IMR-90 (cell line): ENCODE measurements at regions not wholly inside any gene's neighbourhood (a gene's known extent, or its start where the extent isn't known, plus 50 kb on each side); places are given as distances from the start of the nearest gene placed in this dataset.

Experiments
- ATAC-seq: fragments of 200-7000 bp; cut with Tn5 transposase; 2 replicates; pipeline ENCODE4 v1.9.1; 2020; ENCODE audit warnings: low read depth, mild to moderate bottlenecking, moderate library complexity
- BruUV-seq: library from RNA; stranded (reverse); fragments of 400-500 nt; replicated peaks from 2 replicates; lab custom pipeline; 2021; lab: Mats Ljungman, UMichigan
- CTCF ChIA-PET: fragments of 300-600 bp; formaldehyde crosslinking; extraction: SDS; loops from one replicate; lab custom pipeline; 2021; ENCODE audit warnings: antibody characterized with exemption; lab: Yijun Ruan, JAX
- POLR2A ChIA-PET: fragments of 300-600 bp; sonication (Branson Sonifier 250); formaldehyde crosslinking; loops from one replicate; lab custom pipeline; 2022; ENCODE audit warnings: antibody characterized with exemption; ENCODE audit not compliant: unreplicated experiment; lab: Charles Lee
- DNase-seq: peaks from one replicate; pipeline ENCODE4 v3.0.0; 2013
- H2AFZ ChIP-seq: replicated peaks from 2 replicates; pipeline ENCODE3; 2013; ENCODE audit warnings: low read length, mild to moderate bottlenecking; ENCODE audit not compliant: poor library complexity
- H2AK5ac ChIP-seq: 2 replicates; pipeline ENCODE4 v1.6.1; 2013; ENCODE audit warnings: low read depth, low read length, inconsistent platforms
- H2AK9ac ChIP-seq: replicated peaks from 2 replicates; pipeline ENCODE3; 2013; ENCODE audit warnings: mild to moderate bottlenecking, low read depth, low read length, moderate library complexity; ENCODE audit not compliant: poor library complexity
- H2BK120ac ChIP-seq: 2 replicates; pipeline ENCODE4 v1.6.1; 2013; ENCODE audit warnings: low read depth, low read length, inconsistent platforms
- H2BK15ac ChIP-seq: 3 replicates; pipeline ENCODE4 v1.6.1; 2013; ENCODE audit warnings: low read depth, low read length, inconsistent platforms
- H2BK20ac ChIP-seq: 2 replicates; pipeline ENCODE4 v1.6.1; 2013; ENCODE audit warnings: low read depth, mild to moderate bottlenecking, inconsistent platforms, low read length, moderate library complexity
- H2BK5ac ChIP-seq: 2 replicates; pipeline ENCODE4 v1.6.1; 2013; ENCODE audit warnings: mild to moderate bottlenecking, low read depth, low read length, inconsistent platforms; ENCODE audit not compliant: poor library complexity, severe bottlenecking
- H3K14ac ChIP-seq: replicated peaks from 2 replicates; pipeline ENCODE4 v1.6.1; 2013; ENCODE audit warnings: low read depth, low read length, inconsistent platforms
- H3K18ac ChIP-seq: 2 replicates; pipeline ENCODE4 v1.6.1; 2013; ENCODE audit warnings: low read depth, low read length, control low read depth
- H3K23ac ChIP-seq: 2 replicates; pipeline ENCODE4 v1.6.1; 2013; ENCODE audit warnings: low read depth, low read length, inconsistent platforms
- H3K27ac ChIP-seq: 2 replicates; pipeline ENCODE4 v1.5.1; 2013; ENCODE audit warnings: mild to moderate bottlenecking, control low read depth, low read length; ENCODE audit not compliant: insufficient read depth
- H3K27me3 ChIP-seq: 2 replicates; pipeline ENCODE4 v1.6.1; 2013; ENCODE audit warnings: low read length; ENCODE audit not compliant: control insufficient read depth, insufficient read depth
- H3K36me3 ChIP-seq: 2 replicates; pipeline ENCODE4 v1.6.1; 2013; ENCODE audit warnings: low read length, mixed read lengths; ENCODE audit not compliant: control insufficient read depth, insufficient read depth
- H3K4ac ChIP-seq: 2 replicates; pipeline ENCODE4 v1.6.1; 2013; ENCODE audit warnings: low read depth, low read length, inconsistent platforms
- H3K4me1 ChIP-seq: 2 replicates; pipeline ENCODE4 v1.6.1; 2013; ENCODE audit warnings: low read length, mixed read lengths; ENCODE audit not compliant: control insufficient read depth, insufficient read depth
- H3K4me2 ChIP-seq: 2 replicates; pipeline ENCODE4 v1.6.1; 2013; ENCODE audit warnings: low read depth, mild to moderate bottlenecking, control low read depth, low read length, moderate library complexity
- H3K4me3 ChIP-seq: 2 replicates; pipeline ENCODE4 v1.5.1; 2013; ENCODE audit warnings: low read depth, mild to moderate bottlenecking, control low read depth, low read length, moderate library complexity; ENCODE audit not compliant: insufficient read depth
- H3K56ac ChIP-seq: 2 replicates; pipeline ENCODE4 v1.6.1; 2013; ENCODE audit warnings: low read length, inconsistent platforms; ENCODE audit not compliant: insufficient read depth; ENCODE audit errors: extremely low read depth
- H3K79me1 ChIP-seq, 2 experiments: 2 replicates each; pipeline ENCODE4 v1.6.1; 2013; ENCODE audit warnings: low read length in 2 of 2, inconsistent platforms in 1 of 2, low read depth in 1 of 2
- H3K9ac ChIP-seq: 2 replicates; pipeline ENCODE4 v1.6.1; 2013; ENCODE audit warnings: low read depth, low read length, control low read depth
- H3K9me1 ChIP-seq: 2 replicates; pipeline ENCODE4 v1.6.1; 2013; ENCODE audit warnings: low read length, inconsistent platforms; ENCODE audit not compliant: insufficient read depth
- H3K9me3 ChIP-seq: 2 replicates; pipeline ENCODE4 v1.6.1; 2013; ENCODE audit warnings: low read length; ENCODE audit not compliant: control insufficient read depth, insufficient read depth
- H4K20me1 ChIP-seq: 2 replicates; pipeline ENCODE4 v1.6.1; 2013; ENCODE audit warnings: low read length, inconsistent platforms; ENCODE audit not compliant: insufficient read depth
- H4K5ac ChIP-seq: 2 replicates; pipeline ENCODE4 v1.6.1; 2013; ENCODE audit warnings: mild to moderate bottlenecking, low read depth, low read length, control low read depth
- H4K8ac ChIP-seq, 2 experiments: 2 replicates each; pipeline ENCODE4 v1.6.1; 2013; ENCODE audit warnings: low read depth in 2 of 2, low read length in 2 of 2, control low read depth in 1 of 2, inconsistent platforms in 1 of 2
- H4K91ac ChIP-seq: 2 replicates; pipeline ENCODE4 v1.6.1; 2013; ENCODE audit warnings: low read depth, low read length, inconsistent platforms; ENCODE audit not compliant: insufficient read depth
- BHLHE40 ChIP-seq: fragments of 150-350 bp; IDR thresholded peaks from 2 replicates; pipeline ENCODE4 v1.6.1; 2016; ENCODE audit warnings: mild to moderate bottlenecking, low read depth, low read length
- CHD1 ChIP-seq: IDR thresholded peaks from 2 replicates; pipeline ENCODE4 v1.6.1; 2012; ENCODE audit warnings: low read depth, low read length, improper control_type of control experiment
- MAFK ChIP-seq: IDR thresholded peaks from 2 replicates; pipeline ENCODE4 v1.6.1; 2012; ENCODE audit warnings: low read depth, low read length, improper control_type of control experiment
- MAZ ChIP-seq: IDR thresholded peaks from 2 replicates; pipeline ENCODE4 v1.6.1; 2012; ENCODE audit warnings: low read depth, mild to moderate bottlenecking, low read length, improper control_type of control experiment, moderate library complexity, borderline replicate concordance
- MXI1 ChIP-seq: IDR thresholded peaks from 2 replicates; pipeline ENCODE4 v1.6.1; 2012; ENCODE audit warnings: low read depth, mild to moderate bottlenecking, low read length, moderate library complexity, borderline replicate concordance
- NFE2L2 ChIP-seq: fragments of 150-350 bp; IDR thresholded peaks from 2 replicates; pipeline ENCODE4 v1.6.1; 2016; ENCODE audit warnings: low read depth, mild to moderate bottlenecking, low read length
- POLR2A ChIP-seq: IDR thresholded peaks from 2 replicates; pipeline ENCODE4 v1.6.1; 2012; ENCODE audit warnings: mild to moderate bottlenecking, low read depth, low read length
- RAD21 ChIP-seq: IDR thresholded peaks from 2 replicates; pipeline ENCODE4 v1.6.1; 2012; ENCODE audit warnings: low read length, improper control_type of control experiment
- RCOR1 ChIP-seq: IDR thresholded peaks from 2 replicates; pipeline ENCODE4 v1.6.1; 2012; ENCODE audit warnings: mild to moderate bottlenecking, low read length, improper control_type of control experiment; ENCODE audit not compliant: insufficient replicate concordance
- RFX5 ChIP-seq: IDR thresholded peaks from 2 replicates; pipeline ENCODE4 v1.8.0; 2012; ENCODE audit warnings: low read depth, mild to moderate bottlenecking, low read length, moderate library complexity
- SMC3 ChIP-seq: fragments of 150-350 bp; IDR thresholded peaks from 2 replicates; pipeline ENCODE4 v1.6.1; 2016; ENCODE audit warnings: low read depth, mild to moderate bottlenecking, antibody characterized with exemption, low read length, moderate library complexity
- WGBS, 2 experiments: methylation state at CpG; one replicate each; pipeline versions ENCODE4 v1.1.5 to v1.1.7; 2013; ENCODE audit warnings: missing lambda C conversion rate in 2 of 2; ENCODE audit not compliant: insufficient read length in 1 of 2; ENCODE audit errors: extremely low coverage in 2 of 2; 5-methylcytosine and 5-hydroxymethylcytosine counted together
- dilution Hi-C: fragments of 300-500 bp; cut with HindIII; formaldehyde crosslinking; loops from one replicate; pipeline ENCODE4 v1.14.3; 2018; ENCODE audit warnings: low sequenced_read_pairs; ENCODE audit not compliant: unreplicated experiment
- in situ Hi-C: fragments of 300-500 bp; cut with MboI; formaldehyde crosslinking; loops from 3 replicates; pipeline ENCODE4 v1.14.3; 2019; ENCODE audit warnings: low sequenced_read_pairs, inconsistent platforms, mixed read lengths
- intact Hi-C: fragments of 100-400 bp; cut with micrococcal nuclease; formaldehyde crosslinking; loops from 2 replicates; pipeline ENCODE4 v1.10.0; 2022
- TF ChIP-seq, protein P1 (sequence below): conservative IDR thresholded peaks from 2 replicates; pipeline ENCODE4 v1.5.1; 2012; ENCODE audit warnings: mild to moderate bottlenecking, low read depth, low read length, improper control_type of control experiment
- TF ChIP-seq, protein P2 (sequence below): fragments of 150-350 bp; IDR thresholded peaks from 2 replicates; pipeline ENCODE4 v1.6.1; 2017; ENCODE audit warnings: mild to moderate bottlenecking, antibody characterized with exemption, low read length, low read depth

DNA sequence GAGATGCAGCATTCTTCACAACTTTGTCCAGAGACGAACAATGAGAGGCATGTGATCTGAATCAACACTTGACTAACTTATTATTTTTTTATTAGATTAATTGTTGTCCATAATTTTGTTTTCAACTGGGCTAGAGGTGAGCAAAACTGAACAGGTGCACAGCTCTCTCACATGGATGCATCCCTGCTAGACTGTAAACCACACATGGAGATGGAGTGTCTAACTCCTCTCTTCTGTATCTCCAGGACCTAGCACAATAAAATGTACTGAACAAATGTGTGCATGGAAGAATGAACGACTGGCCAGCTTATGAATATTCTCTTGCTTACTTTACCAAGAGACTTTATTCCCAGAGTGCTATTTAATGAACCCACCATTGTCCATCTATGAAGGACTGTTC is 627.7 kb downstream of the LIG4 start:
- no peak overlapping the region for H3K18ac ChIP-seq
- peaks cover 4% of the 10 kb centered on the region for H3K4me1 ChIP-seq
- no peak for ATAC-seq
- peak overlapping the region; percentile 50; the same call in 1 of the 3 replicates for H2BK15ac ChIP-seq
- H3K9me3 ChIP-seq: no peaks in the 10 kb centered on the region
- no peak overlapping the region for H3K4me2 ChIP-seq
- no peak overlapping the region for H2BK5ac ChIP-seq
- no peak overlapping the region for H2AK9ac ChIP-seq
- H2AK5ac ChIP-seq: 0 out of 2 replicates have a peak overlapping the region, but pooled peaks have one; percentile 13
- no CpG with 5 or more reads among the region's 2 CpGs for WGBS, 2 experiments
- no peaks in the 10 kb centered on the region for H3K36me3 ChIP-seq
- no peak overlapping the region for H3K56ac ChIP-seq
- in situ Hi-C loops (no loop called here), intact Hi-C loops (loop anchor here (2.0 to 10.0 kb wide), 3 partner anchors 19 to 277 kb away; a partner anchor contains a TSS), dilution Hi-C loops (no loop called here)
- 0 out of 2 replicates have a peak overlapping the region, but pooled peaks have one; percentile 20 for H2BK20ac ChIP-seq
- H3K9me1 ChIP-seq: peaks cover 6% of the 10 kb centered on the region
- H3K79me1 ChIP-seq: peaks cover 15 to 34% of the 10 kb centered on the region in 2 experiments
- ChIA-PET CTCF (interaction anchor here (1.1 kb wide), 1 partner anchor 13 kb away, joined by 3 read pairs; no protein-coding TSS in a partner anchor), POLR2A (no interaction called here)
- no TSS peak for BruUV-seq
- no peak overlapping the region for H3K9ac ChIP-seq
- peaks cover 4% of the 10 kb centered on the region; the same call in 1 of the 2 replicates for H4K20me1 ChIP-seq
- TF ChIP-seq BHLHE40 (no peak), POLR2A (no peak), RCOR1 (no peak), MXI1 (no peak), SMC3 (no peak), CHD1 (no peak), RFX5 (no peak), NFE2L2 (no peak), MAZ (no peak), MAFK (no peak), RAD21 (no peak)
- TF ChIP-seq, protein P1, sequence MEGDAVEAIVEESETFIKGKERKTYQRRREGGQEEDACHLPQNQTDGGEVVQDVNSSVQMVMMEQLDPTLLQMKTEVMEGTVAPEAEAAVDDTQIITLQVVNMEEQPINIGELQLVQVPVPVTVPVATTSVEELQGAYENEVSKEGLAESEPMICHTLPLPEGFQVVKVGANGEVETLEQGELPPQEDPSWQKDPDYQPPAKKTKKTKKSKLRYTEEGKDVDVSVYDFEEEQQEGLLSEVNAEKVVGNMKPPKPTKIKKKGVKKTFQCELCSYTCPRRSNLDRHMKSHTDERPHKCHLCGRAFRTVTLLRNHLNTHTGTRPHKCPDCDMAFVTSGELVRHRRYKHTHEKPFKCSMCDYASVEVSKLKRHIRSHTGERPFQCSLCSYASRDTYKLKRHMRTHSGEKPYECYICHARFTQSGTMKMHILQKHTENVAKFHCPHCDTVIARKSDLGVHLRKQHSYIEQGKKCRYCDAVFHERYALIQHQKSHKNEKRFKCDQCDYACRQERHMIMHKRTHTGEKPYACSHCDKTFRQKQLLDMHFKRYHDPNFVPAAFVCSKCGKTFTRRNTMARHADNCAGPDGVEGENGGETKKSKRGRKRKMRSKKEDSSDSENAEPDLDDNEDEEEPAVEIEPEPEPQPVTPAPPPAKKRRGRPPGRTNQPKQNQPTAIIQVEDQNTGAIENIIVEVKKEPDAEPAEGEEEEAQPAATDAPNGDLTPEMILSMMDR: no peak
- TF ChIP-seq, protein P2, sequence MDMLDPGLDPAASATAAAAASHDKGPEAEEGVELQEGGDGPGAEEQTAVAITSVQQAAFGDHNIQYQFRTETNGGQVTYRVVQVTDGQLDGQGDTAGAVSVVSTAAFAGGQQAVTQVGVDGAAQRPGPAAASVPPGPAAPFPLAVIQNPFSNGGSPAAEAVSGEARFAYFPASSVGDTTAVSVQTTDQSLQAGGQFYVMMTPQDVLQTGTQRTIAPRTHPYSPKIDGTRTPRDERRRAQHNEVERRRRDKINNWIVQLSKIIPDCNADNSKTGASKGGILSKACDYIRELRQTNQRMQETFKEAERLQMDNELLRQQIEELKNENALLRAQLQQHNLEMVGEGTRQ: no peak
- peak overlapping the region; percentile 9 for H3K14ac ChIP-seq
- H4K5ac ChIP-seq: no peak overlapping the region
- H4K8ac ChIP-seq: no peak overlapping the region
- no peak overlapping the region for H3K27ac ChIP-seq
- H3K27me3 ChIP-seq: no peaks in the 10 kb centered on the region
- H2AFZ ChIP-seq: no peak overlapping the region
- H3K23ac ChIP-seq: no peak overlapping the region
- H3K4ac ChIP-seq: peak overlapping the region; percentile 38; the same call in 1 of the 2 replicates
- DNase-seq: no peak
- no peak overlapping the region for H4K91ac ChIP-seq
- no peak overlapping the region for H2BK120ac ChIP-seq
- no peak overlapping the region for H3K4me3 ChIP-seq
